Spleen (tissue), 7 donors: ENCODE measurements at regions not wholly inside any gene's neighbourhood (a gene's known extent, or its start where the extent isn't known, plus 50 kb on each side); places are given as distances from the start of the nearest gene placed in this dataset.
"Not testable (repeated sequence)": the region's sequence is repeated elsewhere in the genome, so short reads cannot be mapped to it uniquely, and the experiment has no call there.

Experiments used
- CTCF ChIP-seq, 11 experiments: fragments of 200-600 bp in 7 of 11; fragments of 450-650 bp in 4 of 11; sonication (generic) in 4 of 11; IDR thresholded peaks in 8 of 11; conservative IDR thresholded peaks in 3 of 11; 1 replicate in 7 of 11; 2 replicates in 4 of 11; pipeline versions ENCODE4 v1.4.0 to v1.8.0; 2016 to 2021; ENCODE audit warnings: antibody characterized with exemption in 11 of 11, inconsistent platforms in 4 of 11, mild to moderate bottlenecking in 1 of 11
- POLR2A ChIP-seq, 3 donors: fragments of 450-650 bp; IDR thresholded peaks; one replicate each; pipeline ENCODE4 v1.5.1; 2017; ENCODE audit warnings: antibody characterized with exemption in 3 of 3, mild to moderate bottlenecking in 1 of 3
- donor health status: DM: no; HTN: no; CAD: no; lungs with moderate emphysema.
- donor health status: DM: no; HTN: no; CAD: no.
- donor health status: DM: no; HTN: no; CAD: no.

- TF ChIP-seq CTCF (IDR thresholded peaks at IDR 0.05 in 8 of 11, conservative IDR thresholded peaks at IDR 0.05 in 3 of 11); POLR2A (IDR thresholded peaks at IDR 0.05): not testable (repeated sequence)
These were observed 1380.1 kb downstream of the SI start for GRCh38 chr3:163698221-163698620.
